Transverse colon (tissue), 4 donors: ENCODE measurements at regions not wholly inside any gene's neighbourhood (a gene's known extent, or its start where the extent isn't known, plus 50 kb on each side); places are given as distances from the start of the nearest gene placed in this dataset.

ENCODE experiments used
- EP300 ChIP-seq: sonication (generic); formaldehyde crosslinking; IDR thresholded peaks from one replicate; pipeline ENCODE4 v1.6.1; 2017; ENCODE audit warnings: antibody characterized with exemption, low read depth
- POLR2A ChIP-seq: fragments of 450-650 bp; IDR thresholded peaks from one replicate; pipeline ENCODE4 v1.6.1; 2016; ENCODE audit warnings: antibody characterized with exemption, mild to moderate bottlenecking, moderate library complexity
- POLR2AphosphoS5 ChIP-seq, 3 donors: sonication (generic); formaldehyde crosslinking; IDR thresholded peaks; one replicate each; pipeline ENCODE4 v1.6.1; 2016; ENCODE audit warnings: antibody characterized with exemption in 3 of 3
- TF ChIP-seq, protein P1 (sequence below), 5 experiments: fragments of 200-600 bp in 3 of 5; fragments of 450-650 bp in 2 of 5; sonication (generic) in 3 of 5; IDR thresholded peaks; 1 replicate in 2 of 5; 2 replicates in 3 of 5; pipeline ENCODE4 v1.5.1; 2016 to 2017; ENCODE audit warnings: antibody characterized with exemption in 5 of 5, inconsistent platforms in 3 of 5, mild to moderate bottlenecking in 2 of 5, moderate library complexity in 1 of 5

DNA sequence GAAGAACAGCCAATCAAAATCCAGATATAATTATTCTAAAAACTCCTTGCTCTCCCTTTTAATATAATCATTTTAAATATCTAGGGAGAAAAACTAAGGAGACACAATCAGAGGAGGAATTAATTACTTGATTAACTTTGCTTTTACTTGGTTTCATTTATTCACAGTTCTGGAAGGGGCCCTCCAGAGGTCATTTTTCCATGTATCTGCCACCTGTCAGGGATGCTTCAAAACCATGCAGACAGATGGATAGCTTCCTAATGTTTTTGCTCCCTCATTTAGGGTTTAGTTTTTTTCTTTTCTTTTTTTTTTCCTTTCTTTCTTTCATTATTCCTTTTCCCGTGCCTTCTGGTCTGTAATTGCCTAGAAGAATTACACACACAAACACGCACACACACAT lies 438.1 kb upstream of the ARPP21 start:
- no peak for TF ChIP-seq POLR2AphosphoS5 (IDR thresholded peaks at IDR 0.05)
- TF ChIP-seq, protein P1, sequence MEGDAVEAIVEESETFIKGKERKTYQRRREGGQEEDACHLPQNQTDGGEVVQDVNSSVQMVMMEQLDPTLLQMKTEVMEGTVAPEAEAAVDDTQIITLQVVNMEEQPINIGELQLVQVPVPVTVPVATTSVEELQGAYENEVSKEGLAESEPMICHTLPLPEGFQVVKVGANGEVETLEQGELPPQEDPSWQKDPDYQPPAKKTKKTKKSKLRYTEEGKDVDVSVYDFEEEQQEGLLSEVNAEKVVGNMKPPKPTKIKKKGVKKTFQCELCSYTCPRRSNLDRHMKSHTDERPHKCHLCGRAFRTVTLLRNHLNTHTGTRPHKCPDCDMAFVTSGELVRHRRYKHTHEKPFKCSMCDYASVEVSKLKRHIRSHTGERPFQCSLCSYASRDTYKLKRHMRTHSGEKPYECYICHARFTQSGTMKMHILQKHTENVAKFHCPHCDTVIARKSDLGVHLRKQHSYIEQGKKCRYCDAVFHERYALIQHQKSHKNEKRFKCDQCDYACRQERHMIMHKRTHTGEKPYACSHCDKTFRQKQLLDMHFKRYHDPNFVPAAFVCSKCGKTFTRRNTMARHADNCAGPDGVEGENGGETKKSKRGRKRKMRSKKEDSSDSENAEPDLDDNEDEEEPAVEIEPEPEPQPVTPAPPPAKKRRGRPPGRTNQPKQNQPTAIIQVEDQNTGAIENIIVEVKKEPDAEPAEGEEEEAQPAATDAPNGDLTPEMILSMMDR (IDR thresholded peaks at IDR 0.05), result no peak
- TF ChIP-seq POLR2A, result no peak
- no peak for TF ChIP-seq EP300
